Tibial artery (tissue), 4 donors: ENCODE measurements at regions not wholly inside any gene's neighbourhood (a gene's known extent, or its start where the extent isn't known, plus 50 kb on each side); places are given as distances from the start of the nearest gene placed in this dataset.
"Not testable (repeated sequence)": the region's sequence is repeated elsewhere in the genome, so short reads cannot be mapped to it uniquely, and the experiment has no call there.

ENCODE experiments used
- DNase-seq, 2 donors: peaks; one replicate each; pipeline ENCODE4 v3.0.0-alpha.2; 2019
- H3K27ac ChIP-seq, 2 donors: fragments of 200-600 bp; sonication (generic) in 1 of 2; 1 replicate in 1 of 2; 2 replicates in 1 of 2; pipeline ENCODE4 v1.5.1; 2018 to 2019; ENCODE audit warnings: mild to moderate bottlenecking in 1 of 2
- H3K27me3 ChIP-seq, 2 donors: fragments of 200-600 bp; sonication (generic) in 1 of 2; one replicate each; pipeline versions ENCODE4 v1.5.1 to v1.6.0; 2016 to 2019
- H3K36me3 ChIP-seq, 3 donors: fragments of 200-600 bp; sonication (generic) in 2 of 3; one replicate each; pipeline ENCODE4 v1.5.1; 2016 to 2019; ENCODE audit warnings: mild to moderate bottlenecking in 2 of 3
- H3K4me1 ChIP-seq, 4 donors: fragments of 200-600 bp; sonication (generic) in 2 of 4; 1 replicate in 3 of 4; 2 replicates in 1 of 4; pipeline ENCODE4 v1.5.1; 2016 to 2019
- H3K4me3 ChIP-seq, 2 donors: fragments of 200-600 bp; sonication (generic) in 1 of 2; 1 replicate in 1 of 2; 2 replicates in 1 of 2; pipeline ENCODE4 v1.5.1; 2018 to 2019; ENCODE audit warnings: mild to moderate bottlenecking in 2 of 2
- H3K9me3 ChIP-seq, 3 donors: fragments of 200-600 bp; sonication (generic) in 1 of 3; one replicate each; pipeline ENCODE4 v1.5.1; 2016 to 2019
- CTCF ChIP-seq, 2 experiments: fragments of 200-600 bp in 1 of 2; fragments of 450-650 bp in 1 of 2; IDR thresholded peaks; one replicate each; pipeline ENCODE4 v1.5.1; 2017 to 2019; ENCODE audit warnings: antibody characterized with exemption in 2 of 2, mild to moderate bottlenecking in 1 of 2, moderate library complexity in 1 of 2
- intact Hi-C: fragments of 100-400 bp; cut with DNase I; formaldehyde crosslinking; loops from one replicate; pipeline ENCODE4 v1.15.0; 2023; ENCODE audit warnings: low total_unique reads

GRCh38 chr13:69020120-69020519 lies 1087.5 kb upstream of the ATXN8OS start:
- no peak for TF ChIP-seq CTCF (IDR thresholded peaks at IDR 0.05)
- intact Hi-C loops = no loop called here
- Histone ChIP-seq H3K27ac (no peak overlapping the region), H3K4me1 (no peaks in the 10 kb centered on the region), H3K27me3 (no peaks in the 10 kb centered on the region), H3K4me3 (no peak overlapping the region), H3K36me3 (no peaks in the 10 kb centered on the region), H3K9me3 (no peaks in the 10 kb centered on the region)
- no peak for DNase-seq

GRCh38 chr13:69018173-69018572 lies 1089.5 kb upstream of the ATXN8OS start:
- H3K4me3 ChIP-seq, H3K36me3 ChIP-seq: not testable (repeated sequence)

GRCh38 chr13:69010789-69011188 lies 1096.8 kb upstream of the ATXN8OS start:
- Histone ChIP-seq H3K27ac (no peak overlapping the region), H3K4me3 (no peak overlapping the region), H3K9me3 (no peaks in the 10 kb centered on the region), H3K36me3 (no peaks in the 10 kb centered on the region), H3K4me1 (no peaks in the 10 kb centered on the region), H3K27me3 (no peaks in the 10 kb centered on the region)
- TF ChIP-seq CTCF (IDR thresholded peaks at IDR 0.05) = no peak
- DNase-seq = no peak
- intact Hi-C loops = no loop called here

More at GRCh38 chr13:69018173-69018572, 1089.5 kb upstream of the ATXN8OS start:
- H3K27me3 ChIP-seq, H3K27ac ChIP-seq, H3K9me3 ChIP-seq, H3K4me1 ChIP-seq, DNase-seq, intact Hi-C loops: not testable (repeated sequence)

- intact Hi-C loops = no loop called here
Measured at GRCh38 chr13:69008499-69008898, 1099.1 kb upstream of the ATXN8OS start.

GRCh38 chr13:68998056-68998455 lies 1109.6 kb upstream of the ATXN8OS start:
- no peak for TF ChIP-seq CTCF (IDR thresholded peaks at IDR 0.05)
- no peaks in the 10 kb centered on the region for H3K4me1 ChIP-seq
- H3K4me3 ChIP-seq = no peak overlapping the region
- H3K27ac ChIP-seq = no peak overlapping the region
- intact Hi-C loops = no loop called here
- H3K9me3 ChIP-seq = peaks cover 0 to 6% (median 0%) of the 10 kb centered on the region in 3 donors
- no peaks in the 10 kb centered on the region for H3K27me3 ChIP-seq
- DNase-seq = no peak
- H3K36me3 ChIP-seq = no peaks in the 10 kb centered on the region

More at GRCh38 chr13:69008499-69008898, 1099.1 kb upstream of the ATXN8OS start:
- Histone ChIP-seq H3K4me1 (no peaks in the 10 kb centered on the region), H3K27ac (no peak overlapping the region), H3K4me3 (no peak overlapping the region), H3K36me3 (no peaks in the 10 kb centered on the region), H3K9me3 (no peaks in the 10 kb centered on the region), H3K27me3 (no peaks in the 10 kb centered on the region)
- TF ChIP-seq CTCF (IDR thresholded peaks at IDR 0.05) = no peak
- no peak for DNase-seq

- Histone ChIP-seq H3K4me3 (no peak overlapping the region), H3K27me3 (no peaks in the 10 kb centered on the region), H3K27ac (no peak overlapping the region), H3K9me3 (peaks cover 0 to 1% (median 0%) of the 10 kb centered on the region in 3 donors), H3K36me3 (no peaks in the 10 kb centered on the region), H3K4me1 (no peaks in the 10 kb centered on the region)
- intact Hi-C loops = no loop called here
- TF ChIP-seq CTCF (IDR thresholded peaks at IDR 0.05) = no peak
- DNase-seq = no peak
Measured at GRCh38 chr13:68996668-68997025, 1111.0 kb upstream of the ATXN8OS start.
